Left ventricle myocardium inferior (tissue), 1 donor: ENCODE measurements at regions not wholly inside any gene's neighbourhood (a gene's known extent, or its start where the extent isn't known, plus 50 kb on each side); places are given as distances from the start of the nearest gene placed in this dataset.

Experiments
- DNase-seq: peaks from one replicate; pipeline ENCODE4 v3.0.0-alpha.2; 2020
- H3K27ac ChIP-seq: fragments of 200-600 bp; replicated peaks from 2 replicates; pipeline ENCODE4 v1.8.0; 2021
- H3K27me3 ChIP-seq: fragments of 200-600 bp; 2 replicates; pipeline ENCODE4 v1.8.0; 2021; ENCODE audit warnings: low read depth
- H3K36me3 ChIP-seq: fragments of 200-600 bp; 2 replicates; pipeline ENCODE4 v1.8.0; 2021
- H3K4me1 ChIP-seq: fragments of 200-600 bp; 2 replicates; pipeline ENCODE4 v1.8.0; 2021
- H3K4me3 ChIP-seq: fragments of 200-600 bp; 2 replicates; pipeline ENCODE4 v1.8.0; 2021; ENCODE audit warnings: mild to moderate bottlenecking, moderate library complexity
- H3K9me3 ChIP-seq: fragments of 200-600 bp; replicated peaks from 2 replicates; pipeline ENCODE4 v1.8.0; 2021
- CTCF ChIP-seq: fragments of 200-600 bp; IDR thresholded peaks from 2 replicates; pipeline ENCODE4 v1.8.0; 2021; ENCODE audit warnings: antibody characterized with exemption, mild to moderate bottlenecking, borderline replicate concordance
- intact Hi-C: fragments of 100-400 bp; cut with micrococcal nuclease; formaldehyde crosslinking; loops from one replicate; pipeline ENCODE4 v1.11.0; 2022
- donor health status: DM: no; HTN: yes; CAD: no; lungs with severe emphysema.

GRCh38 chr20:22951966-22952365 is 83.1 kb upstream of the SSTR4 start:
- Histone ChIP-seq H3K27me3 (peaks cover 80% of the 10 kb centered on the region), H3K9me3 (no peaks in the 10 kb centered on the region), H3K27ac (no peak overlapping the region), H3K4me3 (no peak overlapping the region), H3K4me1 (no peaks in the 10 kb centered on the region), H3K36me3 (no peaks in the 10 kb centered on the region)
- no peak for TF ChIP-seq CTCF
- DNase-seq = no peak
- intact Hi-C loops = no loop called here

- H3K27me3 ChIP-seq = peaks cover 55% of the 10 kb centered on the region
- no peak for TF ChIP-seq CTCF
- H3K36me3 ChIP-seq = no peaks in the 10 kb centered on the region
- H3K4me1 ChIP-seq = no peaks in the 10 kb centered on the region
- no peak overlapping the region for H3K27ac ChIP-seq
- H3K4me3 ChIP-seq = no peak overlapping the region
- H3K9me3 ChIP-seq = no peaks in the 10 kb centered on the region
- no peak for DNase-seq
- intact Hi-C loops = no loop called here
Measured at GRCh38 chr20:22954661-22955060, 80.5 kb upstream of the SSTR4 start.

GRCh38 chr20:22958390-22958789 is 76.7 kb upstream of the SSTR4 start:
- no peak for DNase-seq
- no peak for TF ChIP-seq CTCF
- intact Hi-C loops = no loop called here

GRCh38 chr20:22962567-22963439 is 72.3 kb upstream of the SSTR4 start:
- no peak overlapping the region for H3K27ac ChIP-seq
- H3K36me3 ChIP-seq = no peaks in the 10 kb centered on the region
- intact Hi-C loops = no loop called here
- TF ChIP-seq CTCF = no peak
- H3K9me3 ChIP-seq = peaks cover 9% of the 10 kb centered on the region
- peaks cover 71% of the 10 kb centered on the region for H3K27me3 ChIP-seq
- no peaks in the 10 kb centered on the region for H3K4me1 ChIP-seq
- H3K4me3 ChIP-seq = no peak overlapping the region
- no peak for DNase-seq

More at GRCh38 chr20:22958390-22958789, 76.7 kb upstream of the SSTR4 start:
- H3K4me3 ChIP-seq = no peak overlapping the region
- no peaks in the 10 kb centered on the region for H3K4me1 ChIP-seq
- H3K27ac ChIP-seq = no peak overlapping the region
- peaks cover 53% of the 10 kb centered on the region for H3K27me3 ChIP-seq
- peaks cover 9% of the 10 kb centered on the region for H3K9me3 ChIP-seq
- no peaks in the 10 kb centered on the region for H3K36me3 ChIP-seq

GRCh38 chr20:22963581-22963980 is 71.5 kb upstream of the SSTR4 start:
- Histone ChIP-seq H3K4me3 (no peak overlapping the region), H3K4me1 (no peaks in the 10 kb centered on the region), H3K27me3 (peaks cover 76% of the 10 kb centered on the region), H3K36me3 (no peaks in the 10 kb centered on the region), H3K27ac (no peak overlapping the region), H3K9me3 (peaks cover 14% of the 10 kb centered on the region)
- TF ChIP-seq CTCF = no peak
- no peak for DNase-seq
- intact Hi-C loops = no loop called here
